Astrocyte (in vitro differentiated cells and primary cell): ENCODE measurements at regions not wholly inside any gene's neighbourhood (a gene's known extent, or its start where the extent isn't known, plus 50 kb on each side); places are given as distances from the start of the nearest gene placed in this dataset.
"Not testable (repeated sequence)": the region's sequence is repeated elsewhere in the genome, so short reads cannot be mapped to it uniquely, and the experiment has no call there.

Experiments
- DNase-seq: peaks from one replicate; pipeline ENCODE4 v3.0.0-alpha.2; 2010; ENCODE audit warnings: low read depth
- FAIRE-seq: peaks from 2 replicates; lab custom pipeline; 2011; peaks lifted over from hg19 to GRCh38; lab: Jason Lieb, UNC
- H2AFZ ChIP-seq: 2 replicates; pipeline ENCODE4 v1.6.0; 2012; ENCODE audit warnings: low read depth, low read length, inconsistent platforms
- H3K27ac ChIP-seq: 2 replicates; pipeline ENCODE4 v1.5.1; 2011; ENCODE audit warnings: low read depth, low read length, inconsistent platforms
- H3K27me3 ChIP-seq: 2 replicates; pipeline ENCODE4 v1.6.0; 2011; ENCODE audit warnings: low read length, inconsistent platforms; ENCODE audit not compliant: insufficient read depth
- H3K36me3 ChIP-seq: 2 replicates; pipeline ENCODE4 v1.5.1; 2011; ENCODE audit warnings: low read length, inconsistent platforms; ENCODE audit not compliant: insufficient read depth
- H3K4me1 ChIP-seq: 2 replicates; pipeline ENCODE4 v1.5.1; 2011; ENCODE audit warnings: low read length, inconsistent platforms; ENCODE audit not compliant: insufficient read depth
- H3K4me2 ChIP-seq: 2 replicates; pipeline ENCODE4 v1.6.0; 2012; ENCODE audit warnings: low read length, inconsistent platforms
- H3K4me3 ChIP-seq: 2 replicates; pipeline ENCODE4 v1.5.1; 2011; ENCODE audit warnings: low read depth, mild to moderate bottlenecking, low read length, inconsistent platforms; ENCODE audit not compliant: insufficient read depth
- H3K79me2 ChIP-seq: 2 replicates; pipeline ENCODE4 v1.6.0; 2012; ENCODE audit warnings: mild to moderate bottlenecking, low read length, inconsistent platforms; ENCODE audit not compliant: insufficient read depth
- H3K9ac ChIP-seq: 2 replicates; pipeline ENCODE4 v1.6.0; 2012; ENCODE audit warnings: mild to moderate bottlenecking, low read length, inconsistent platforms
- H3K9me3 ChIP-seq: 2 replicates; pipeline ENCODE4 v1.5.1; 2012; ENCODE audit warnings: low read depth, mild to moderate bottlenecking, low read length, inconsistent platforms; ENCODE audit not compliant: insufficient read depth
- H4K20me1 ChIP-seq: 2 replicates; pipeline ENCODE4 v1.6.0; 2012; ENCODE audit warnings: low read length, inconsistent platforms; ENCODE audit not compliant: insufficient read depth
- H3K27ac Mint-ChIP-seq: one replicate; pipeline ENCODE4 v1.8.0; 2021; ENCODE audit warnings: mild to moderate bottlenecking, mixed read lengths; ENCODE audit not compliant: unreplicated experiment
- H3K27me3 Mint-ChIP-seq: one replicate; pipeline ENCODE4 v1.8.0; 2021; ENCODE audit warnings: low read depth, mixed read lengths; ENCODE audit not compliant: unreplicated experiment
- H3K36me3 Mint-ChIP-seq: one replicate; pipeline ENCODE4 v1.8.0; 2021; ENCODE audit warnings: low read depth, mixed read lengths; ENCODE audit not compliant: unreplicated experiment
- H3K4me1 Mint-ChIP-seq: one replicate; pipeline ENCODE4 v1.8.0; 2021; ENCODE audit warnings: low read depth, mixed read lengths; ENCODE audit not compliant: unreplicated experiment
- H3K4me3 Mint-ChIP-seq: one replicate; pipeline ENCODE4 v1.8.0; 2021; ENCODE audit warnings: mild to moderate bottlenecking, moderate library complexity, mixed read lengths; ENCODE audit not compliant: unreplicated experiment
- H3K9me3 Mint-ChIP-seq: one replicate; pipeline ENCODE4 v1.8.0; 2021; ENCODE audit warnings: mild to moderate bottlenecking, mixed read lengths; ENCODE audit not compliant: unreplicated experiment
- CTCF ChIP-seq: IDR thresholded peaks from 2 replicates; pipeline ENCODE4 v1.5.1; 2011; ENCODE audit warnings: low read depth, mild to moderate bottlenecking, inconsistent platforms, low read length, moderate library complexity; ENCODE audit not compliant: insufficient read depth
- EZH2 ChIP-seq: IDR thresholded peaks from 2 replicates; pipeline ENCODE4 v1.6.1; 2012; ENCODE audit warnings: mild to moderate bottlenecking, low read length, inconsistent platforms; ENCODE audit not compliant: insufficient read depth

- peaks cover 2% of the 10 kb centered on the region for H3K9me3 Mint-ChIP-seq
- H3K27ac ChIP-seq, result no peak overlapping the region
- H3K4me3 ChIP-seq, result no peak overlapping the region
- H2AFZ ChIP-seq, result no peak overlapping the region
- H3K4me3 Mint-ChIP-seq, result no peak overlapping the region
- H3K27ac Mint-ChIP-seq, result no peak overlapping the region
- no peaks in the 10 kb centered on the region for H3K4me1 Mint-ChIP-seq
- no peaks in the 10 kb centered on the region for H3K4me1 ChIP-seq
- no peak for DNase-seq
- no peak overlapping the region for H3K9ac ChIP-seq
- no peaks in the 10 kb centered on the region for H4K20me1 ChIP-seq
- no peaks in the 10 kb centered on the region for H3K79me2 ChIP-seq
- FAIRE-seq, result no peak
- no peaks in the 10 kb centered on the region for H3K36me3 ChIP-seq
- peaks cover 3% of the 10 kb centered on the region for H3K9me3 ChIP-seq
- H3K27me3 ChIP-seq, result no peaks in the 10 kb centered on the region
- H3K4me2 ChIP-seq, result no peak overlapping the region
- H3K27me3 Mint-ChIP-seq, result no peaks in the 10 kb centered on the region
- TF ChIP-seq EZH2 (no peak), CTCF (no peak)
- no peaks in the 10 kb centered on the region for H3K36me3 Mint-ChIP-seq
Observed at GRCh38 chr4:186871856-186872255, 148.2 kb upstream of the FAT1 start.

GRCh38 chr4:186873095-186873494, 149.4 kb upstream of the FAT1 start:
- not testable (repeated sequence) for H3K9me3 Mint-ChIP-seq, H3K4me2 ChIP-seq, H3K27ac ChIP-seq, H3K36me3 ChIP-seq, H3K27me3 Mint-ChIP-seq, H3K79me2 ChIP-seq, H3K4me3 ChIP-seq, H3K4me1 Mint-ChIP-seq, H3K4me1 ChIP-seq, DNase-seq, FAIRE-seq, H3K36me3 Mint-ChIP-seq, H3K27me3 ChIP-seq, H3K4me3 Mint-ChIP-seq, H3K9me3 ChIP-seq, H3K27ac Mint-ChIP-seq, H3K9ac ChIP-seq, H2AFZ ChIP-seq, H4K20me1 ChIP-seq

- Mint-ChIP-seq H3K27ac (no peak overlapping the region), H3K36me3 (no peaks in the 10 kb centered on the region), H3K9me3 (peaks cover 2% of the 10 kb centered on the region), H3K4me3 (no peak overlapping the region), H3K27me3 (no peaks in the 10 kb centered on the region), H3K4me1 (peaks cover 4% of the 10 kb centered on the region)
- Histone ChIP-seq H3K4me2 (no peak overlapping the region), H3K9me3 (peaks cover 3% of the 10 kb centered on the region), H3K36me3 (no peaks in the 10 kb centered on the region), H3K27ac (no peak overlapping the region), H2AFZ (no peak overlapping the region), H4K20me1 (no peaks in the 10 kb centered on the region), H3K27me3 (no peaks in the 10 kb centered on the region), H3K4me1 (no peaks in the 10 kb centered on the region), H3K79me2 (no peaks in the 10 kb centered on the region), H3K9ac (no peak overlapping the region), H3K4me3 (no peak overlapping the region)
- TF ChIP-seq CTCF (no peak), EZH2 (no peak)
- DNase-seq (no peak), FAIRE-seq (no peak)
Observed at GRCh38 chr4:186875476-186875875, 151.8 kb upstream of the FAT1 start.
